ENCODE measurements at regions not wholly inside any gene's neighbourhood (a gene's known extent, or its start where the extent isn't known, plus 50 kb on each side); places are given as distances from the start of the nearest gene placed in this dataset.

- TF ChIP-seq CTCF (IDR thresholded peaks at IDR 0.05) (no peak), EP300 (IDR thresholded peaks at IDR 0.05) (no peak)
These were observed 87.2 kb upstream of the TNP1 start for GRCh38 chr2:216947055-216947454.
